ENCODE measurements at regions not wholly inside any gene's neighbourhood (a gene's known extent, or its start where the extent isn't known, plus 50 kb on each side); places are given as distances from the start of the nearest gene placed in this dataset.

DNA sequence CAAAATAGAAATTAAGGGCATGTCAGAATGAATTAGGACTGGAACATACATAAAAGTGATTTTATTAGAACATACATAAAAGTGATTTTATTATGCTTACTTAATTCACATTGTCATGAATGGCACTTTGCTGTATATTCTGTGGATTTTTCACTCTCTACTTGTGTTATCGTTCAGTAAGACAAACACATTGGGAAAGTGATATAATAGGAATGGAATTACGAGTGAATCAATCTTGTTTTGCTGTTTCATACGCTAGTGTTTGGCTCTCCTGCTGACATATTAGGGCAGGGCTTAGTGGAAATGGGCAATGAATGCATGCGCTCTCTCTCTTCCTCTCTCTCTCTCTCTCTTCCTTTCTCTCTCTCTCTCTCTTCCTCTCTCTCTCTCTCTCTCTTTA, 561.1 kb downstream of the ACTR3B start:
- Mint-ChIP-seq H3K4me3 (no peak overlapping the region), H3K27ac (ENCODE audit: unreplicated experiment) (no peak overlapping the region), H3K36me3 (ENCODE audit: low read depth) (peaks cover 5% of the 10 kb centered on the region), H3K9me3 (peaks cover 19% of the 10 kb centered on the region), H3K4me1 (no peaks in the 10 kb centered on the region), H3K27me3 (ENCODE audit: low read depth) (no peaks in the 10 kb centered on the region)
- DNase-seq (ENCODE audit: low read depth, low spot score), result no peak
- TF ChIP-seq, protein P1, sequence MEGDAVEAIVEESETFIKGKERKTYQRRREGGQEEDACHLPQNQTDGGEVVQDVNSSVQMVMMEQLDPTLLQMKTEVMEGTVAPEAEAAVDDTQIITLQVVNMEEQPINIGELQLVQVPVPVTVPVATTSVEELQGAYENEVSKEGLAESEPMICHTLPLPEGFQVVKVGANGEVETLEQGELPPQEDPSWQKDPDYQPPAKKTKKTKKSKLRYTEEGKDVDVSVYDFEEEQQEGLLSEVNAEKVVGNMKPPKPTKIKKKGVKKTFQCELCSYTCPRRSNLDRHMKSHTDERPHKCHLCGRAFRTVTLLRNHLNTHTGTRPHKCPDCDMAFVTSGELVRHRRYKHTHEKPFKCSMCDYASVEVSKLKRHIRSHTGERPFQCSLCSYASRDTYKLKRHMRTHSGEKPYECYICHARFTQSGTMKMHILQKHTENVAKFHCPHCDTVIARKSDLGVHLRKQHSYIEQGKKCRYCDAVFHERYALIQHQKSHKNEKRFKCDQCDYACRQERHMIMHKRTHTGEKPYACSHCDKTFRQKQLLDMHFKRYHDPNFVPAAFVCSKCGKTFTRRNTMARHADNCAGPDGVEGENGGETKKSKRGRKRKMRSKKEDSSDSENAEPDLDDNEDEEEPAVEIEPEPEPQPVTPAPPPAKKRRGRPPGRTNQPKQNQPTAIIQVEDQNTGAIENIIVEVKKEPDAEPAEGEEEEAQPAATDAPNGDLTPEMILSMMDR (conservative IDR thresholded peaks at IDR 0.05), result no peak

DNA sequence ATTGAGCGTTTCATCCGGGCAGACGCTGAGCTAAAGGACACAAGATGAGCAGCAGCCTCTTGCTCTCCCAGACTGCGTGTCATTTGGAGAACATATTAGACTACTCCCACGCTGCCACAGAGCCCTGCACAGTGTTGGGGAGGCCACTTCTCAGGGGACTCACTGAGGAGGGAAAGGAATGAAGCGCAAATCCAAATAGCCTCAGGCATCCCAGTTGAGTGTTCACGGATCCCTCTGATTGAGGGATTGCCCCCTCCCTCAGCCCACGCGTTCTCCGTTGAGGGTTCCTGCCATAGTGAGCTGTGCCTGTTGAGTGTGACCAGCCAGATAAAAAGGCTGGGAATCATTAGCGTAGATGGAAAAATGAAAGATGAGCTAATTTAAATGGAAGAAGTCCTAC, 563.4 kb downstream of the ACTR3B start:
- H3K4me1 Mint-ChIP-seq, result no peaks in the 10 kb centered on the region
- peaks cover 2% of the 10 kb centered on the region for H3K36me3 Mint-ChIP-seq (ENCODE audit: low read depth)
- H3K27ac Mint-ChIP-seq (ENCODE audit: unreplicated experiment), result no peak overlapping the region
- peaks cover 22% of the 10 kb centered on the region for H3K9me3 Mint-ChIP-seq
- TF ChIP-seq, protein P1 (conservative IDR thresholded peaks at IDR 0.05), result no peak
- no peak for DNase-seq (ENCODE audit: low read depth, low spot score)
- no peaks in the 10 kb centered on the region for H3K27me3 Mint-ChIP-seq (ENCODE audit: low read depth)
- no peak overlapping the region for H3K4me3 Mint-ChIP-seq

DNA sequence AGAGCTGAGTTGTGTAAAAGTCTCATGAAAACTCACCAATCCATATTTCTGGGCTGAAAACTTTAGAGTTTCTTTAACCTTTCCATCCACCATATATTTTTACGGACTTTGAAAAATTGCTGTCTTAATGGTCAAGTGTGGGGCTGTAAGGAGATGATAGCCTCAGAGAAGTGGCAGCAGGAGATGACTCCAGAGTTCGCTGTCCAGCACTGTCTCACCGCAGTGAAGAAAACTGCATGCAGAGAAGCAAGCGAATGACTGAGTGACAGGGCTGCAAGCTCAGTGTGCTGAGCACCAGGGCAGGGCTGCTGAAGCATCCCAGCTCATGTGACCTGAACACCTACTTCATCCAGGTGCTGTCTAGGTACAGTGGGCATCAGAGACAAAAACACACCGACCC, 564.5 kb downstream of the ACTR3B start:
- no peak for DNase-seq (ENCODE audit: low read depth, low spot score)
- H3K9me3 Mint-ChIP-seq, result peaks cover 25% of the 10 kb centered on the region
- no peaks in the 10 kb centered on the region for H3K27me3 Mint-ChIP-seq (ENCODE audit: low read depth)
- no peaks in the 10 kb centered on the region for H3K36me3 Mint-ChIP-seq (ENCODE audit: low read depth)
- TF ChIP-seq, protein P1 (conservative IDR thresholded peaks at IDR 0.05), result no peak
- no peak overlapping the region for H3K4me3 Mint-ChIP-seq
- no peaks in the 10 kb centered on the region for H3K4me1 Mint-ChIP-seq
- no peak overlapping the region for H3K27ac Mint-ChIP-seq (ENCODE audit: unreplicated experiment)

DNA sequence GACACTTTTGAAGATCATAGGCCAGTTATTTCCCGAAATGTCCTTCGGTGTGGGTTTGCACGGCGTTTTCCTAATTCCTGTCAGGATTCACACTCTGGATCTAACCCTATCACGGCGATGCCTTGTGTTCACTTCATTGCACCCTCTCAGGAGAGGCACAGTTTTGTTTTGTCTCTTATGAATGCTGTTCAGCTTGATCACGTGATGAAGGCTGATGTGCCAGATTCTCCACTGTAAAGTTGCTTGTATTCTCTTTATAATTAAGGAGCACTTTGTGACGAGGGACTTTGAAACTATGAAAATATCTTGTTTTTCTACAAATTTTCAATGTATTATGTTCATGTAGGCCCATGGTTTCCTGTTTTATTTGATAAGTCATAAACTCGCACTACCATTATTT, 568.1 kb downstream of the ACTR3B start:
- H3K36me3 Mint-ChIP-seq (ENCODE audit: low read depth), result no peaks in the 10 kb centered on the region
- TF ChIP-seq, protein P1 (conservative IDR thresholded peaks at IDR 0.05), result no peak
- DNase-seq (ENCODE audit: low read depth, low spot score), result no peak
- no peaks in the 10 kb centered on the region for H3K27me3 Mint-ChIP-seq (ENCODE audit: low read depth)
- no peak overlapping the region for H3K4me3 Mint-ChIP-seq
- H3K9me3 Mint-ChIP-seq, result peaks cover 17% of the 10 kb centered on the region
- no peak overlapping the region for H3K27ac Mint-ChIP-seq (ENCODE audit: unreplicated experiment)
- H3K4me1 Mint-ChIP-seq, result no peaks in the 10 kb centered on the region

DNA sequence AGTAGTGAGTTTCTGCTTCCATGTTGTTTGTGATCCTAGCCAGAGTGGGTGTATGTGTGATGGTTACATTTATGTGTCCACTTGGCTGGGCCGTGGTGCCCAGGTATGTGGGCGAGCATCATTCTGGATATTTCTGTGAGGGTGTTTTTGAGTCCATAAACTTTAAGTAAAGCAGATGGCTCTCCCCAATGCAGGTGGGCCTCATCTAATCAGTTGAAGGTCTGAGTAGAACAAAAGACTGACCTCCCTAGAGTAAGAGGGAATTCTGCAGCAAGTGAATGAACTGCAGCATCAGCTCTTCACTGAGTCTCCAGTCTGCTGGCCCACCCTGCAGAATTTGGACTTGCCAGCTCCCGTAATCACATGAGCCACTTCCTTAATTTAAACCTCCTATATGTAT, 571.9 kb downstream of the ACTR3B start:
- no peaks in the 10 kb centered on the region for H3K36me3 Mint-ChIP-seq (ENCODE audit: low read depth)
- H3K4me1 Mint-ChIP-seq, result no peaks in the 10 kb centered on the region
- no peak overlapping the region for H3K4me3 Mint-ChIP-seq
- H3K27ac Mint-ChIP-seq (ENCODE audit: unreplicated experiment), result no peak overlapping the region
- TF ChIP-seq, protein P1 (conservative IDR thresholded peaks at IDR 0.05), result no peak
- no peaks in the 10 kb centered on the region for H3K27me3 Mint-ChIP-seq (ENCODE audit: low read depth)
- DNase-seq (ENCODE audit: low read depth, low spot score), result no peak
- peaks cover 31% of the 10 kb centered on the region for H3K9me3 Mint-ChIP-seq

DNA sequence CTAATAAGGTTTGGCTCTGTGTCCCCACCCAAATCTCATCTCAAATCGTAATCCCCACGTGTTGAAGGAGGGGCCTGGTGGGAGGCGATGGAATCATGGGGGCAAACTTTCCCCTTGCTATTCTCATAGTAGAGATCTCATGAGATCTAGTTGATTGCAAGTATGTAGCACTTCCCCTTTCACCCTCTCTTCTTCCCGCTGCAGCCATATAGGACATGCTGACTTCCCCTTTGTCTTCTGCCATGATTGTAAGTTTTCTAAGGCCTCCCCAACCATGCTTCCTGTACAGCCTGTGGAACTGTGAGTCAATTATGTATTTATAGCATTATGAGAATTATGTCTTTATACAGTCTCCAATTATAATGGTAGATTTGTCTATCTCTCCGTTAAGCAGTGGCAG, 594.5 kb downstream of the ACTR3B start:
- Mint-ChIP-seq H3K27me3 (ENCODE audit: low read depth) (no peaks in the 10 kb centered on the region), H3K27ac (ENCODE audit: unreplicated experiment) (no peak overlapping the region)

More for the DNA sequence above, 594.5 kb downstream of the ACTR3B start:
- peaks cover 31% of the 10 kb centered on the region for H3K9me3 Mint-ChIP-seq
- H3K4me1 Mint-ChIP-seq, result no peaks in the 10 kb centered on the region
- DNase-seq (ENCODE audit: low read depth, low spot score), result no peak
- no peak overlapping the region for H3K4me3 Mint-ChIP-seq
- TF ChIP-seq, protein P1 (conservative IDR thresholded peaks at IDR 0.05), result no peak
- peaks cover 7% of the 10 kb centered on the region for H3K36me3 Mint-ChIP-seq (ENCODE audit: low read depth)
